SK-N-SH (cell line): ENCODE measurements at regions not wholly inside any gene's neighbourhood (a gene's known extent, or its start where the extent isn't known, plus 50 kb on each side); places are given as distances from the start of the nearest gene placed in this dataset.

Experiments used
- CTCF ChIA-PET: fragments of 300-600, 350-600 bp; formaldehyde crosslinking; extraction: SDS; loops from one replicate; lab custom pipeline; 2021; lab: Yijun Ruan, JAX
- POLR2A ChIA-PET: fragments of 350-600 bp; sonication (Branson Sonifier 250); formaldehyde crosslinking; extraction: SDS; loops from one replicate; lab custom pipeline; 2020; ENCODE audit warnings: antibody characterized with exemption, inconsistent platforms; lab: Yijun Ruan, JAX
- DNase-seq: peaks from one replicate; pipeline ENCODE4 v3.0.0; 2012
- H2AFZ ChIP-seq: fragments of 200-600 bp; sonication (generic); 2 replicates; pipeline ENCODE4 v1.8.1; 2016; ENCODE audit warnings: antibody characterized with exemption, mild to moderate bottlenecking, low read depth
- H3F3A ChIP-seq: fragments of 200-600 bp; sonication (generic); replicated peaks from 2 replicates; pipeline ENCODE3; 2016; ENCODE audit warnings: antibody characterized with exemption, mild to moderate bottlenecking; ENCODE audit not compliant: insufficient read depth
- H3K27ac ChIP-seq, 2 experiments: fragments of 200-500 bp in 1 of 2; fragments of 200-600 bp in 1 of 2; sonication (Bioruptor generic) in 1 of 2; sonication (generic), shearing (Covaris generic) in 1 of 2; 2 replicates each; pipeline versions ENCODE4 v1.5.1 to v1.6.1; 2014 to 2016; ENCODE audit warnings: low read depth in 2 of 2, inconsistent platforms in 1 of 2, low read length in 1 of 2, mild to moderate bottlenecking in 1 of 2, mixed read lengths in 1 of 2
- H3K27me3 ChIP-seq: fragments of 200-600 bp; sonication (generic), shearing (Covaris generic); 2 replicates; pipeline ENCODE4 v1.6.1; 2016; ENCODE audit warnings: mixed run types; ENCODE audit not compliant: insufficient read depth
- H3K36me3 ChIP-seq, 2 experiments: fragments of 200-500 bp in 1 of 2; fragments of 200-600 bp in 1 of 2; sonication (Bioruptor generic) in 1 of 2; sonication (generic) in 1 of 2; replicated peaks in 1 of 2; 2 replicates each; pipeline versions ENCODE3 to v1.5.1; 2014 to 2016; ENCODE audit warnings: low read length in 1 of 2, mild to moderate bottlenecking in 1 of 2; ENCODE audit not compliant: insufficient read depth in 2 of 2, control insufficient read depth in 1 of 2
- H3K4me1 ChIP-seq, 2 experiments: fragments of 200-500 bp in 1 of 2; fragments of 200-600 bp in 1 of 2; sonication (Bioruptor generic) in 1 of 2; sonication (generic), shearing (Covaris generic) in 1 of 2; 2 replicates each; pipeline versions ENCODE4 v1.5.1 to v1.6.1; 2014 to 2016; ENCODE audit warnings: low read depth in 1 of 2, low read length in 1 of 2, mixed run types in 1 of 2; ENCODE audit not compliant: insufficient read depth in 2 of 2, control insufficient read depth in 1 of 2
- H3K4me2 ChIP-seq: fragments of 200-600 bp; sonication (generic), shearing (Covaris generic); 2 replicates; pipeline ENCODE4 v1.6.1; 2017; ENCODE audit warnings: mixed run types
- H3K4me3 ChIP-seq, 2 experiments: fragments of 200-500 bp in 1 of 2; fragments of 200-600 bp in 1 of 2; sonication (Bioruptor generic) in 1 of 2; sonication (generic), shearing (Covaris generic) in 1 of 2; 2 replicates each; pipeline versions ENCODE4 v1.5.1 to v1.8.1; 2014 to 2016; ENCODE audit warnings: low read depth in 2 of 2, inconsistent platforms in 1 of 2, low read length in 1 of 2, mild to moderate bottlenecking in 1 of 2, mixed read lengths in 1 of 2, moderate library complexity in 1 of 2
- H3K79me2 ChIP-seq: fragments of 200-600 bp; sonication (generic); 2 replicates; pipeline ENCODE4 v1.8.1; 2017; ENCODE audit warnings: mild to moderate bottlenecking; ENCODE audit not compliant: insufficient read depth
- H3K9ac ChIP-seq: fragments of 200-600 bp; sonication (generic); 2 replicates; pipeline ENCODE4 v1.6.1; 2017; ENCODE audit warnings: mixed run types
- H3K9me2 ChIP-seq: fragments of 200-600 bp; sonication (generic); 2 replicates; pipeline ENCODE4 v1.6.1; 2017; ENCODE audit warnings: mixed run types
- H3K9me3 ChIP-seq: fragments of 200-600 bp; sonication (generic); 2 replicates; pipeline ENCODE4 v1.6.1; 2017; ENCODE audit warnings: mixed run types, mild to moderate bottlenecking, moderate library complexity
- H4K20me1 ChIP-seq: fragments of 200-600 bp; sonication (generic); 2 replicates; pipeline ENCODE4 v1.6.1; 2017; ENCODE audit warnings: mild to moderate bottlenecking, mixed run types; ENCODE audit not compliant: insufficient read depth
- CHD2 ChIP-seq: fragments of 150-350 bp; IDR thresholded peaks from 2 replicates; pipeline ENCODE4 v1.6.1; 2018; ENCODE audit warnings: low read length; ENCODE audit not compliant: partially characterized antibody
- CTCF ChIP-seq: fragments of 200-600 bp; sonication (generic); IDR thresholded peaks from 2 replicates; pipeline ENCODE4 v1.6.1; 2017; ENCODE audit warnings: antibody characterized with exemption, mild to moderate bottlenecking, moderate library complexity
- EP300 ChIP-seq, 2 experiments: IDR thresholded peaks; 2 replicates each; pipeline versions ENCODE4 v1.4.0 to v1.6.1; 2012; ENCODE audit warnings: borderline replicate concordance in 1 of 2, low read depth in 1 of 2, low read length in 1 of 2
- FOSL2 ChIP-seq: IDR thresholded peaks from 2 replicates; pipeline ENCODE4 v1.4.0; 2012; ENCODE audit warnings: low read depth, mild to moderate bottlenecking, moderate library complexity, borderline replicate concordance
- NFIC ChIP-seq: IDR thresholded peaks from 2 replicates; pipeline ENCODE4 v1.4.0; 2012; ENCODE audit warnings: borderline replicate concordance
- POLR2AphosphoS5 ChIP-seq: IDR thresholded peaks from 2 replicates; pipeline ENCODE4 v1.6.1; 2012; ENCODE audit warnings: low read depth, low read length
- RAD21 ChIP-seq: IDR thresholded peaks from 2 replicates; pipeline ENCODE4 v1.6.1; 2012; ENCODE audit warnings: mild to moderate bottlenecking, low read length
- RFX5 ChIP-seq: IDR thresholded peaks from 2 replicates; pipeline ENCODE4 v1.6.1; 2012; ENCODE audit warnings: mild to moderate bottlenecking, improper control_type of control experiment, low read length
- SIN3A ChIP-seq: IDR thresholded peaks from 2 replicates; pipeline ENCODE4 v1.6.1; 2012; ENCODE audit warnings: low read depth, mild to moderate bottlenecking, low read length, moderate library complexity, borderline replicate concordance
- SMC3 ChIP-seq: IDR thresholded peaks from 2 replicates; pipeline ENCODE4 v1.6.1; 2012; ENCODE audit warnings: low read depth, low read length, improper control_type of control experiment
- TAF1 ChIP-seq: IDR thresholded peaks from 2 replicates; pipeline ENCODE4 v1.6.1; 2012; ENCODE audit warnings: low read depth, mild to moderate bottlenecking, low read length, moderate library complexity, borderline replicate concordance
- TEAD4 ChIP-seq: IDR thresholded peaks from 2 replicates; pipeline ENCODE4 v1.4.0; 2012; ENCODE audit warnings: mild to moderate bottlenecking, borderline replicate concordance; ENCODE audit not compliant: insufficient read depth
- USF2 ChIP-seq: fragments of 150-350 bp; IDR thresholded peaks from 2 replicates; pipeline ENCODE4 v1.6.1; 2017; ENCODE audit warnings: antibody characterized with exemption, low read length, low read depth, borderline replicate concordance
- TF ChIP-seq, protein P1 (sequence below): fragments of 150-350 bp; IDR thresholded peaks from 2 replicates; pipeline ENCODE4 v1.6.1; 2016; ENCODE audit warnings: mild to moderate bottlenecking, low read depth, low read length
- TF ChIP-seq, protein P2 (sequence below): IDR thresholded peaks from 2 replicates; pipeline ENCODE4; 2012

- TF ChIP-seq NFIC (no peak), TAF1 (no peak), SMC3 (no peak), RFX5 (no peak), FOSL2 (no peak), RAD21 (no peak), CTCF (no peak), TEAD4 (no peak), POLR2AphosphoS5 (no peak), CHD2 (no peak), EP300 (IDR thresholded peaks at IDR 0.05; ENCODE audit: borderline replicate concordance in 1 of 2, low read depth in 1 of 2, low read length in 1 of 2) (no peak), USF2 (no peak), SIN3A (no peak)
- TF ChIP-seq, protein P1, sequence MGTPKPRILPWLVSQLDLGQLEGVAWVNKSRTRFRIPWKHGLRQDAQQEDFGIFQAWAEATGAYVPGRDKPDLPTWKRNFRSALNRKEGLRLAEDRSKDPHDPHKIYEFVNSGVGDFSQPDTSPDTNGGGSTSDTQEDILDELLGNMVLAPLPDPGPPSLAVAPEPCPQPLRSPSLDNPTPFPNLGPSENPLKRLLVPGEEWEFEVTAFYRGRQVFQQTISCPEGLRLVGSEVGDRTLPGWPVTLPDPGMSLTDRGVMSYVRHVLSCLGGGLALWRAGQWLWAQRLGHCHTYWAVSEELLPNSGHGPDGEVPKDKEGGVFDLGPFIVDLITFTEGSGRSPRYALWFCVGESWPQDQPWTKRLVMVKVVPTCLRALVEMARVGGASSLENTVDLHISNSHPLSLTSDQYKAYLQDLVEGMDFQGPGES = no peak
- TF ChIP-seq, protein P2, sequence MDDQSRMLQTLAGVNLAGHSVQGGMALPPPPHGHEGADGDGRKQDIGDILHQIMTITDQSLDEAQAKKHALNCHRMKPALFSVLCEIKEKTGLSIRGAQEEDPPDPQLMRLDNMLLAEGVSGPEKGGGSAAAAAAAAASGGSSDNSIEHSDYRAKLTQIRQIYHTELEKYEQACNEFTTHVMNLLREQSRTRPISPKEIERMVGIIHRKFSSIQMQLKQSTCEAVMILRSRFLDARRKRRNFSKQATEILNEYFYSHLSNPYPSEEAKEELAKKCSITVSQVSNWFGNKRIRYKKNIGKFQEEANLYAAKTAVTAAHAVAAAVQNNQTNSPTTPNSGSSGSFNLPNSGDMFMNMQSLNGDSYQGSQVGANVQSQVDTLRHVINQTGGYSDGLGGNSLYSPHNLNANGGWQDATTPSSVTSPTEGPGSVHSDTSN = no peak
- peak overlapping the region in 1 of 2 experiments; percentile 43; a peak in 1 of 4 replicates for H3K27ac ChIP-seq
- H2AFZ ChIP-seq = no peak overlapping the region
- CTCF ChIA-PET = interaction anchor here (1.6 to 2.4 kb wide), 2 partner anchors 14 to 27 kb away, joined by 5 to 8 read pairs; no protein-coding TSS in a partner anchor
- no peaks in the 10 kb centered on the region for H3K36me3 ChIP-seq
- no peak overlapping the region for H3K4me3 ChIP-seq
- H3K9me3 ChIP-seq = peaks cover 4% of the 10 kb centered on the region; the same call in 1 of the 2 replicates
- no peak overlapping the region for H3K4me2 ChIP-seq
- no peaks in the 10 kb centered on the region for H4K20me1 ChIP-seq
- no peaks in the 10 kb centered on the region for H3K27me3 ChIP-seq
- no peaks in the 10 kb centered on the region for H3K9me2 ChIP-seq
- H3K79me2 ChIP-seq = no peaks in the 10 kb centered on the region
- POLR2A ChIA-PET = no interaction called here
- H3K9ac ChIP-seq = no peak overlapping the region
- H3F3A ChIP-seq = no peaks in the 10 kb centered on the region
- DNase-seq = no peak
- H3K4me1 ChIP-seq = no peaks in the 10 kb centered on the region
Observed at GRCh38 chr5:153938191-153938842, 100.4 kb downstream of the FAM114A2 start.
